GM12878 (cell line): ENCODE measurements at regions not wholly inside any gene's neighbourhood (a gene's known extent, or its start where the extent isn't known, plus 50 kb on each side); places are given as distances from the start of the nearest gene placed in this dataset.

Experiments
- ATAC-seq: fragments of 200-7000 bp; cut with Tn5 transposase; 3 replicates; pipeline ENCODE4 v1.9.1; 2020; ENCODE audit warnings: mild to moderate bottlenecking, moderate library complexity
- BruUV-seq: library from RNA; stranded (reverse); fragments of 400-500 nt; replicated peaks from 2 replicates; lab custom pipeline; 2021; lab: Mats Ljungman, UMichigan
- CTCF ChIA-PET: fragments of 300-600 bp; sonication (Branson Sonifier 250); formaldehyde crosslinking; extraction: SDS; loops from one replicate; lab custom pipeline; 2021; ENCODE audit warnings: inconsistent platforms; lab: Yijun Ruan, JAX
- POLR2A ChIA-PET: fragments of 350-600 bp; formaldehyde crosslinking; extraction: SDS; loops from one replicate; lab custom pipeline; 2021; ENCODE audit warnings: inconsistent platforms; lab: Charles Lee
- RAD21 ChIA-PET: fragments of 300-600 bp; sonication (Branson Sonifier 250); formaldehyde crosslinking; loops from one replicate; lab custom pipeline; 2023; ENCODE audit warnings: antibody characterized with exemption; ENCODE audit not compliant: unreplicated experiment; lab: Charles Lee
- SMC1A ChIA-PET: fragments of 300-600 bp; sonication (Branson Sonifier 250); formaldehyde crosslinking; loops from one replicate; lab custom pipeline; 2023; ENCODE audit not compliant: unreplicated experiment, uncharacterized antibody; lab: Charles Lee
- DNase-seq: peaks from one replicate; pipeline ENCODE4 v3.0.0-alpha.2; 2011; ENCODE audit warnings: low read depth, low spot score
- FAIRE-seq: peaks from 3 replicates; lab custom pipeline; 2011; peaks lifted over from hg19 to GRCh38; lab: Jason Lieb, UNC
- H2AFZ ChIP-seq: 2 replicates; pipeline ENCODE4 v1.6.0; 2011; ENCODE audit warnings: low read depth, low read length, control low read depth; ENCODE audit not compliant: control insufficient read depth
- H3K27ac ChIP-seq: 2 replicates; pipeline ENCODE4 v1.5.1; 2011; ENCODE audit warnings: control low read depth; ENCODE audit not compliant: control insufficient read depth, insufficient read depth
- H3K27me3 ChIP-seq, 2 experiments: replicated peaks in 1 of 2; 2 replicates each; pipeline versions ENCODE4 v1.6.0 to v1.6.1; 2011; ENCODE audit warnings: low read length in 1 of 2; ENCODE audit not compliant: control insufficient read depth in 2 of 2, insufficient read depth in 2 of 2
- H3K36me3 ChIP-seq, 2 experiments: 2 replicates each; pipeline ENCODE4 v1.5.1; 2011; ENCODE audit warnings: low read length in 1 of 2; ENCODE audit not compliant: control insufficient read depth in 2 of 2, insufficient read depth in 2 of 2
- H3K4me1 ChIP-seq: 2 replicates; pipeline ENCODE4 v1.6.1; 2011; ENCODE audit warnings: mild to moderate bottlenecking, low read length, moderate library complexity, mixed read lengths; ENCODE audit not compliant: control insufficient read depth, insufficient read depth
- H3K4me2 ChIP-seq: 2 replicates; pipeline ENCODE4 v1.6.0; 2011; ENCODE audit warnings: control low read depth; ENCODE audit not compliant: control insufficient read depth, insufficient read depth
- H3K4me3 ChIP-seq: fragments of 200-600 bp; sonication (generic); 2 replicates; pipeline ENCODE4 v1.5.1; 2016
- H3K79me2 ChIP-seq: 2 replicates; pipeline ENCODE4 v1.6.0; 2011; ENCODE audit warnings: low read length; ENCODE audit not compliant: control insufficient read depth, insufficient read depth
- H3K9ac ChIP-seq: 2 replicates; pipeline ENCODE4 v1.8.0; 2011; ENCODE audit warnings: low read length, control low read depth, mixed read lengths; ENCODE audit not compliant: control insufficient read depth, insufficient read depth
- H3K9me3 ChIP-seq: replicated peaks from 3 replicates; pipeline ENCODE4 v1.5.1; 2011; ENCODE audit warnings: mild to moderate bottlenecking, low read length; ENCODE audit not compliant: control insufficient read depth, insufficient read depth
- H4K20me1 ChIP-seq: 2 replicates; pipeline ENCODE4 v1.6.0; 2011; ENCODE audit not compliant: control insufficient read depth, insufficient read depth
- BMI1 ChIP-seq: fragments of 450-650 bp; IDR thresholded peaks from 2 replicates; pipeline ENCODE4 v1.6.1; 2016; ENCODE audit warnings: mild to moderate bottlenecking, moderate library complexity, borderline replicate concordance
- CBX5 ChIP-seq: sonication (generic); IDR thresholded peaks from 2 replicates; pipeline ENCODE4 v1.6.1; 2016; ENCODE audit warnings: low read depth, moderate library complexity, mild to moderate bottlenecking, inconsistent platforms
- EED ChIP-seq: sonication (generic); IDR thresholded peaks from 2 replicates; pipeline ENCODE4 v1.6.1; 2016; ENCODE audit warnings: antibody characterized with exemption, low read depth
- KLF5 ChIP-seq: fragments of 450-650 bp; IDR thresholded peaks from 2 replicates; pipeline ENCODE4 v1.6.1; 2014; ENCODE audit warnings: mild to moderate bottlenecking; ENCODE audit not compliant: partially characterized antibody
- NR2C1 ChIP-seq: fragments of 450-650 bp; IDR thresholded peaks from 2 replicates; pipeline ENCODE4 v1.6.1; 2017; ENCODE audit warnings: antibody characterized with exemption, mild to moderate bottlenecking, moderate library complexity
- RELA ChIP-seq: fragments of 450-650 bp; IDR thresholded peaks from 2 replicates; pipeline ENCODE4 v1.8.0; 2014; ENCODE audit warnings: borderline replicate concordance; ENCODE audit not compliant: partially characterized antibody
- SRF ChIP-seq, 2 experiments: IDR thresholded peaks; 2 replicates each; pipeline ENCODE4 v1.6.1; 2011; ENCODE audit warnings: low read depth in 2 of 2, low read length in 2 of 2, mild to moderate bottlenecking in 1 of 2, moderate library complexity in 1 of 2
- ZNF207 ChIP-seq: fragments of 450-650 bp; IDR thresholded peaks from 2 replicates; pipeline ENCODE4 v1.6.1; 2014; ENCODE audit warnings: antibody characterized with exemption, mild to moderate bottlenecking, borderline replicate concordance
- ZNF274 ChIP-seq: IDR thresholded peaks from one replicate; pipeline ENCODE4 v1.8.0; 2011; ENCODE audit not compliant: insufficient read length, insufficient read depth
- ZNF384 ChIP-seq: IDR thresholded peaks from 2 replicates; pipeline ENCODE4 v1.6.1; 2012; ENCODE audit warnings: low read depth, mild to moderate bottlenecking, low read length, improper control_type of control experiment, borderline replicate concordance
- in situ Hi-C: fragments of 300-500 bp; cut with MboI; formaldehyde crosslinking; loops from 9 replicates; pipeline ENCODE4 v1.14.3; 2018; ENCODE audit warnings: mixed read lengths
- intact Hi-C: fragments of 100-400 bp; cut with micrococcal nuclease; formaldehyde crosslinking; loops from one replicate; pipeline ENCODE4 v1.14.2; 2022; ENCODE audit not compliant: unreplicated experiment
- TF ChIP-seq, protein P1 (sequence below): fragments of 450-650 bp; formaldehyde crosslinking; IDR thresholded peaks from 2 replicates; pipeline ENCODE4 v1.5.0; 2022; ENCODE audit warnings: mild to moderate bottlenecking, missing genetic modification characterization
- TF ChIP-seq, protein P2 (sequence below): fragments of 450-650 bp; IDR thresholded peaks from 2 replicates; pipeline ENCODE4 v1.6.1; 2017; ENCODE audit warnings: borderline replicate concordance

DNA sequence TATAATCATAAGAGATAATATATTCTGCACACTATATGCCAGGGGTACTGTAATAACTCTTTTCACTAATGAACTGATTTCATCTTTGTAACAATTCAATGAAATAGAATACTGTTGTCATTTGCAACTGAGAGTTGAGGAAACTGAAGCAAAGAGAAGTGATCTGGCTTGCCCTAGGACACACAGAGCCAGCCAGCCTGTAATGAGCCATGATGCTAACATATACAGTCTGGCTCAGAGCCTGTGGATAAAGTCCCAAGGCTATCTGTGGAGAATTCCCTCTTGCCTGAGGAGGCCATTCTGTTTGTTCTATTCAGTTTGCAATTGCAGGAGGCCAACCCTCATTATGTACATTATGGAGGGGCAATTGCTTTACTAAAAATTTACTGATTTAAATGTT lies 241.3 kb downstream of the CXCL12 start:
- no peak overlapping the region for H3K27ac ChIP-seq
- POLR2A ChIA-PET, result no interaction called here
- ATAC-seq (no peak), FAIRE-seq (no peak), DNase-seq (no peak)
- H3K9ac ChIP-seq, result no peak overlapping the region
- H3K27me3 ChIP-seq, result no peaks in the 10 kb centered on the region
- no peak overlapping the region for H2AFZ ChIP-seq
- BruUV-seq, result no TSS peak
- no peaks in the 10 kb centered on the region for H3K9me3 ChIP-seq
- CTCF ChIA-PET, result no interaction called here
- no peaks in the 10 kb centered on the region for H3K79me2 ChIP-seq
- intact Hi-C loops (no loop called here), in situ Hi-C loops (no loop called here)
- no peak overlapping the region for H3K4me2 ChIP-seq
- RAD21 ChIA-PET, result no interaction called here
- no peaks in the 10 kb centered on the region for H3K4me1 ChIP-seq
- no peaks in the 10 kb centered on the region for H4K20me1 ChIP-seq
- H3K36me3 ChIP-seq, result no peaks in the 10 kb centered on the region
- H3K4me3 ChIP-seq, result no peak overlapping the region
- SMC1A ChIA-PET, result no interaction called here
- TF ChIP-seq KLF5, result no peak
- TF ChIP-seq NR2C1, result no peak
- TF ChIP-seq, protein P1, sequence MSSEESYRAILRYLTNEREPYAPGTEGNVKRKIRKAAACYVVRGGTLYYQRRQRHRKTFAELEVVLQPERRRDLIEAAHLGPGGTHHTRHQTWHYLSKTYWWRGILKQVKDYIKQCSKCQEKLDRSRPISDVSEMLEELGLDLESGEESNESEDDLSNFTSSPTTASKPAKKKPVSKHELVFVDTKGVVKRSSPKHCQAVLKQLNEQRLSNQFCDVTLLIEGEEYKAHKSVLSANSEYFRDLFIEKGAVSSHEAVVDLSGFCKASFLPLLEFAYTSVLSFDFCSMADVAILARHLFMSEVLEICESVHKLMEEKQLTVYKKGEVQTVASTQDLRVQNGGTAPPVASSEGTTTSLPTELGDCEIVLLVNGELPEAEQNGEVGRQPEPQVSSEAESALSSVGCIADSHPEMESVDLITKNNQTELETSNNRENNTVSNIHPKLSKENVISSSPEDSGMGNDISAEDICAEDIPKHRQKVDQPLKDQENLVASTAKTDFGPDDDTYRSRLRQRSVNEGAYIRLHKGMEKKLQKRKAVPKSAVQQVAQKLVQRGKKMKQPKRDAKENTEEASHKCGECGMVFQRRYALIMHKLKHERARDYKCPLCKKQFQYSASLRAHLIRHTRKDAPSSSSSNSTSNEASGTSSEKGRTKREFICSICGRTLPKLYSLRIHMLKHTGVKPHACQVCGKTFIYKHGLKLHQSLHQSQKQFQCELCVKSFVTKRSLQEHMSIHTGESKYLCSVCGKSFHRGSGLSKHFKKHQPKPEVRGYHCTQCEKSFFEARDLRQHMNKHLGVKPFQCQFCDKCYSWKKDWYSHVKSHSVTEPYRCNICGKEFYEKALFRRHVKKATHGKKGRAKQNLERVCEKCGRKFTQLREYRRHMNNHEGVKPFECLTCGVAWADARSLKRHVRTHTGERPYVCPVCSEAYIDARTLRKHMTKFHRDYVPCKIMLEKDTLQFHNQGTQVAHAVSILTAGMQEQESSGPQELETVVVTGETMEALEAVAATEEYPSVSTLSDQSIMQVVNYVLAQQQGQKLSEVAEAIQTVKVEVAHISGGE, result no peak
- TF ChIP-seq, protein P2, sequence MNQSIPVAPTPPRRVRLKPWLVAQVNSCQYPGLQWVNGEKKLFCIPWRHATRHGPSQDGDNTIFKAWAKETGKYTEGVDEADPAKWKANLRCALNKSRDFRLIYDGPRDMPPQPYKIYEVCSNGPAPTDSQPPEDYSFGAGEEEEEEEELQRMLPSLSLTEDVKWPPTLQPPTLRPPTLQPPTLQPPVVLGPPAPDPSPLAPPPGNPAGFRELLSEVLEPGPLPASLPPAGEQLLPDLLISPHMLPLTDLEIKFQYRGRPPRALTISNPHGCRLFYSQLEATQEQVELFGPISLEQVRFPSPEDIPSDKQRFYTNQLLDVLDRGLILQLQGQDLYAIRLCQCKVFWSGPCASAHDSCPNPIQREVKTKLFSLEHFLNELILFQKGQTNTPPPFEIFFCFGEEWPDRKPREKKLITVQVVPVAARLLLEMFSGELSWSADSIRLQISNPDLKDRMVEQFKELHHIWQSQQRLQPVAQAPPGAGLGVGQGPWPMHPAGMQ, result no peak
- no peak for TF ChIP-seq BMI1
- TF ChIP-seq CBX5, result no peak
- TF ChIP-seq ZNF384, result no peak
- no peak for TF ChIP-seq ZNF274
- no peak for TF ChIP-seq RELA
- no peak for TF ChIP-seq SRF (IDR thresholded peaks at IDR 0.05; ENCODE audit: low read depth in 2 of 2, low read length in 2 of 2)
- TF ChIP-seq EED, result no peak
- TF ChIP-seq ZNF207, result no peak
